HCT116 (cell line): ENCODE measurements at regions not wholly inside any gene's neighbourhood (a gene's known extent, or its start where the extent isn't known, plus 50 kb on each side); places are given as distances from the start of the nearest gene placed in this dataset.

Source experiments
- CEBPB ChIP-seq: IDR thresholded peaks from 2 replicates; pipeline ENCODE4 v1.6.1; 2012; ENCODE audit warnings: low read depth
- EZH2 ChIP-seq: fragments of 200-600 bp; sonication (generic); IDR thresholded peaks from 2 replicates; pipeline ENCODE4 v1.6.1; 2017; ENCODE audit warnings: antibody characterized with exemption, mixed run types
- EZH2phosphoT487 ChIP-seq: fragments of 200-600 bp; IDR thresholded peaks from 2 replicates; pipeline ENCODE4 v1.6.1; 2018; ENCODE audit warnings: antibody characterized with exemption, borderline replicate concordance
- JUND ChIP-seq: IDR thresholded peaks from 2 replicates; pipeline ENCODE4 v1.6.1; 2012
- TCF7L2 ChIP-seq: IDR thresholded peaks from 2 replicates; pipeline ENCODE4 v1.7.0; 2011; ENCODE audit warnings: borderline replicate concordance, inconsistent platforms; ENCODE audit not compliant: insufficient read depth, insufficient read length; ENCODE audit errors: extremely low read depth
- TF ChIP-seq, protein P1 (sequence below), 3 experiments: fragments of 200-600 bp in 1 of 3; sonication (generic) in 1 of 3; IDR thresholded peaks in 2 of 3; conservative IDR thresholded peaks in 1 of 3; 2 replicates each; pipeline ENCODE4 v1.5.1; 2012 to 2017; ENCODE audit warnings: low read depth in 2 of 3, low read length in 2 of 3, antibody characterized with exemption in 1 of 3, borderline replicate concordance in 1 of 3, control low read depth in 1 of 3, mild to moderate bottlenecking in 1 of 3, mixed read lengths in 1 of 3, mixed run types in 1 of 3, moderate library complexity in 1 of 3; ENCODE audit not compliant: insufficient read depth in 1 of 3
- TF ChIP-seq, protein P2 (sequence below): IDR thresholded peaks from 2 replicates; pipeline ENCODE4 v1.6.1; 2012

DNA sequence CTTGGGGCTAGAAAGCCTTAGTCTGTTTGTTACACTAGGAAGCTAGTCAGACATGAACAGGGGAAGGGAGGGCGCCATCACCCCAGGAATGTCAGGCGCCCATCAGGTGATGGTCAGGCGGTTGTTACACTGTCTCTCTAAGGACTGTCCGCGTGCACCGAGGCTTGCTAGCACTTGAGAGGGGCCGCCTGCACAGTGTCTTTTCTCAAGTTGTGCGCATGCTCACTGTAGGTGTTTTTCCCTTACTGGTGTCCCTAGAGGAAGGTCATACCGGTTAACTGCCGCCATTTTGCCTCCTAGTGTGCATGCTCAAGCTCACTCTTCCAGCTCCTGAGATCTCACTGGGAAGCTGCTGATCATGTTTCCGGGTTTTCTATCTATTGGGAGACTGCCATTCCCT, 855.0 kb upstream of the TMEM132C start:
- no peak for TF ChIP-seq EZH2phosphoT487
- TF ChIP-seq, protein P1, sequence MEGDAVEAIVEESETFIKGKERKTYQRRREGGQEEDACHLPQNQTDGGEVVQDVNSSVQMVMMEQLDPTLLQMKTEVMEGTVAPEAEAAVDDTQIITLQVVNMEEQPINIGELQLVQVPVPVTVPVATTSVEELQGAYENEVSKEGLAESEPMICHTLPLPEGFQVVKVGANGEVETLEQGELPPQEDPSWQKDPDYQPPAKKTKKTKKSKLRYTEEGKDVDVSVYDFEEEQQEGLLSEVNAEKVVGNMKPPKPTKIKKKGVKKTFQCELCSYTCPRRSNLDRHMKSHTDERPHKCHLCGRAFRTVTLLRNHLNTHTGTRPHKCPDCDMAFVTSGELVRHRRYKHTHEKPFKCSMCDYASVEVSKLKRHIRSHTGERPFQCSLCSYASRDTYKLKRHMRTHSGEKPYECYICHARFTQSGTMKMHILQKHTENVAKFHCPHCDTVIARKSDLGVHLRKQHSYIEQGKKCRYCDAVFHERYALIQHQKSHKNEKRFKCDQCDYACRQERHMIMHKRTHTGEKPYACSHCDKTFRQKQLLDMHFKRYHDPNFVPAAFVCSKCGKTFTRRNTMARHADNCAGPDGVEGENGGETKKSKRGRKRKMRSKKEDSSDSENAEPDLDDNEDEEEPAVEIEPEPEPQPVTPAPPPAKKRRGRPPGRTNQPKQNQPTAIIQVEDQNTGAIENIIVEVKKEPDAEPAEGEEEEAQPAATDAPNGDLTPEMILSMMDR (IDR thresholded peaks at IDR 0.05 in 2 of 3, conservative IDR thresholded peaks at IDR 0.05 in 1 of 3; ENCODE audit: borderline replicate concordance in 1 of 3, insufficient read depth in 1 of 3, low read depth in 2 of 3, low read length in 2 of 3) = no peak
- TF ChIP-seq, protein P2, sequence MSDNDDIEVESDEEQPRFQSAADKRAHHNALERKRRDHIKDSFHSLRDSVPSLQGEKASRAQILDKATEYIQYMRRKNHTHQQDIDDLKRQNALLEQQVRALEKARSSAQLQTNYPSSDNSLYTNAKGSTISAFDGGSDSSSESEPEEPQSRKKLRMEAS = no peak
- no peak for TF ChIP-seq EZH2
- TF ChIP-seq JUND = no peak
- no peak for TF ChIP-seq CEBPB
- no peak for TF ChIP-seq TCF7L2
